ENCODE measurements at regions not wholly inside any gene's neighbourhood (a gene's known extent, or its start where the extent isn't known, plus 50 kb on each side); places are given as distances from the start of the nearest gene placed in this dataset.

- H3K9me3 ChIP-seq (ENCODE audit: control insufficient read depth, insufficient read depth, low read length) = no peaks in the 10 kb centered on the region
- no peak overlapping the region for H3K4me3 ChIP-seq (ENCODE audit: low read length)
- DNase-seq (ENCODE audit: low read depth, low spot score) = no peak
Measured at GRCh38 chr9:18353473-18353872, 120.5 kb upstream of the ADAMTSL1 start.

GRCh38 chr9:18357321-18357720, 116.6 kb upstream of the ADAMTSL1 start:
- WGBS (ENCODE audit: insufficient coverage, insufficient read length) = no CpG with 5 or more reads among the region's 1 CpG
- H3K9me3 ChIP-seq (ENCODE audit: control insufficient read depth, insufficient read depth, low read length) = no peaks in the 10 kb centered on the region
- no peaks in the 10 kb centered on the region for H3K27me3 ChIP-seq (ENCODE audit: control insufficient read depth, insufficient read depth, low read length)
- H3K27ac ChIP-seq (ENCODE audit: low read length) = no peak overlapping the region
- DNase-seq (ENCODE audit: low read depth, low spot score) = no peak
- H3K36me3 ChIP-seq (ENCODE audit: control insufficient read depth, insufficient read depth, low read length) = no peaks in the 10 kb centered on the region
- no peaks in the 10 kb centered on the region for H3K4me1 ChIP-seq (ENCODE audit: control insufficient read depth, insufficient read depth, low read length)
- no peak overlapping the region for H3K4me3 ChIP-seq (ENCODE audit: low read length)

More at GRCh38 chr9:18353473-18353872, 120.5 kb upstream of the ADAMTSL1 start:
- H3K4me1 ChIP-seq (ENCODE audit: control insufficient read depth, insufficient read depth, low read length) = no peaks in the 10 kb centered on the region
- no peak overlapping the region for H3K27ac ChIP-seq (ENCODE audit: low read length)
- H3K36me3 ChIP-seq (ENCODE audit: control insufficient read depth, insufficient read depth, low read length) = no peaks in the 10 kb centered on the region
- H3K27me3 ChIP-seq (ENCODE audit: control insufficient read depth, insufficient read depth, low read length) = no peaks in the 10 kb centered on the region

GRCh38 chr9:18358325-18358724, 115.6 kb upstream of the ADAMTSL1 start:
- H3K27me3 ChIP-seq (ENCODE audit: control insufficient read depth, insufficient read depth, low read length) = no peaks in the 10 kb centered on the region
- no peak overlapping the region for H3K4me3 ChIP-seq (ENCODE audit: low read length)
- H3K4me1 ChIP-seq (ENCODE audit: control insufficient read depth, insufficient read depth, low read length) = no peaks in the 10 kb centered on the region
- no peak overlapping the region for H3K27ac ChIP-seq (ENCODE audit: low read length)
- no peak for DNase-seq (ENCODE audit: low read depth, low spot score)
- H3K36me3 ChIP-seq (ENCODE audit: control insufficient read depth, insufficient read depth, low read length) = no peaks in the 10 kb centered on the region
- H3K9me3 ChIP-seq (ENCODE audit: control insufficient read depth, insufficient read depth, low read length) = no peaks in the 10 kb centered on the region
- no CpG with 5 or more reads among the region's 2 CpGs for WGBS (ENCODE audit: insufficient coverage, insufficient read length)

GRCh38 chr9:18359335-18359734, 114.6 kb upstream of the ADAMTSL1 start:
- no peak for DNase-seq (ENCODE audit: low read depth, low spot score)
- Histone ChIP-seq H3K9me3 (ENCODE audit: control insufficient read depth, insufficient read depth, low read length) (no peaks in the 10 kb centered on the region), H3K27me3 (ENCODE audit: control insufficient read depth, insufficient read depth, low read length) (no peaks in the 10 kb centered on the region), H3K4me1 (ENCODE audit: control insufficient read depth, insufficient read depth, low read length) (no peaks in the 10 kb centered on the region), H3K36me3 (ENCODE audit: control insufficient read depth, insufficient read depth, low read length) (no peaks in the 10 kb centered on the region), H3K4me3 (ENCODE audit: low read length) (no peak overlapping the region), H3K27ac (ENCODE audit: low read length) (no peak overlapping the region)
- no CpG with 5 or more reads among the region's 1 CpG for WGBS (ENCODE audit: insufficient coverage, insufficient read length)

GRCh38 chr9:18360005-18360404, 113.9 kb upstream of the ADAMTSL1 start:
- H3K4me3 ChIP-seq (ENCODE audit: low read length) = no peak overlapping the region
- no peak overlapping the region for H3K27ac ChIP-seq (ENCODE audit: low read length)
- H3K9me3 ChIP-seq (ENCODE audit: control insufficient read depth, insufficient read depth, low read length) = no peaks in the 10 kb centered on the region
- WGBS (ENCODE audit: insufficient coverage, insufficient read length) = no CpG with 5 or more reads among the region's 1 CpG
- no peak for DNase-seq (ENCODE audit: low read depth, low spot score)
- no peaks in the 10 kb centered on the region for H3K4me1 ChIP-seq (ENCODE audit: control insufficient read depth, insufficient read depth, low read length)
- no peaks in the 10 kb centered on the region for H3K27me3 ChIP-seq (ENCODE audit: control insufficient read depth, insufficient read depth, low read length)
- H3K36me3 ChIP-seq (ENCODE audit: control insufficient read depth, insufficient read depth, low read length) = no peaks in the 10 kb centered on the region

GRCh38 chr9:18361646-18362045, 112.3 kb upstream of the ADAMTSL1 start:
- Histone ChIP-seq H3K9me3 (ENCODE audit: control insufficient read depth, insufficient read depth, low read length) (no peaks in the 10 kb centered on the region), H3K36me3 (ENCODE audit: control insufficient read depth, insufficient read depth, low read length) (no peaks in the 10 kb centered on the region), H3K4me3 (ENCODE audit: low read length) (no peak overlapping the region), H3K4me1 (ENCODE audit: control insufficient read depth, insufficient read depth, low read length) (no peaks in the 10 kb centered on the region), H3K27ac (ENCODE audit: low read length) (no peak overlapping the region), H3K27me3 (ENCODE audit: control insufficient read depth, insufficient read depth, low read length) (no peaks in the 10 kb centered on the region)
- WGBS (ENCODE audit: insufficient coverage, insufficient read length) = no CpG with 5 or more reads among the region's 2 CpGs
- no peak for DNase-seq (ENCODE audit: low read depth, low spot score)

GRCh38 chr9:18362166-18362565, 111.8 kb upstream of the ADAMTSL1 start:
- no peaks in the 10 kb centered on the region for H3K27me3 ChIP-seq (ENCODE audit: control insufficient read depth, insufficient read depth, low read length)
- no peak overlapping the region for H3K4me3 ChIP-seq (ENCODE audit: low read length)
- no peaks in the 10 kb centered on the region for H3K9me3 ChIP-seq (ENCODE audit: control insufficient read depth, insufficient read depth, low read length)
- no peaks in the 10 kb centered on the region for H3K4me1 ChIP-seq (ENCODE audit: control insufficient read depth, insufficient read depth, low read length)
- no peak overlapping the region for H3K27ac ChIP-seq (ENCODE audit: low read length)
- H3K36me3 ChIP-seq (ENCODE audit: control insufficient read depth, insufficient read depth, low read length) = no peaks in the 10 kb centered on the region
- DNase-seq (ENCODE audit: low read depth, low spot score) = no peak
- WGBS (ENCODE audit: insufficient coverage, insufficient read length) = no CpG with 5 or more reads among the region's 1 CpG

GRCh38 chr9:18362901-18363685, 110.9 kb upstream of the ADAMTSL1 start:
- WGBS (ENCODE audit: insufficient coverage, insufficient read length) = no CpG with 5 or more reads among the region's 3 CpGs
- Histone ChIP-seq H3K27ac (ENCODE audit: low read length) (no peak overlapping the region), H3K4me1 (ENCODE audit: control insufficient read depth, insufficient read depth, low read length) (no peaks in the 10 kb centered on the region), H3K27me3 (ENCODE audit: control insufficient read depth, insufficient read depth, low read length) (no peaks in the 10 kb centered on the region), H3K4me3 (ENCODE audit: low read length) (no peak overlapping the region), H3K9me3 (ENCODE audit: control insufficient read depth, insufficient read depth, low read length) (no peaks in the 10 kb centered on the region), H3K36me3 (ENCODE audit: control insufficient read depth, insufficient read depth, low read length) (no peaks in the 10 kb centered on the region)
- no peak for DNase-seq (ENCODE audit: low read depth, low spot score)

- WGBS (ENCODE audit: insufficient coverage, insufficient read length) = no CpG with 5 or more reads among the region's 6 CpGs
- no peak overlapping the region for H3K27ac ChIP-seq (ENCODE audit: low read length)
- DNase-seq (ENCODE audit: low read depth, low spot score) = no peak
Measured at GRCh38 chr9:18365651-18366050, 108.3 kb upstream of the ADAMTSL1 start.

GRCh38 chr9:18366184-18366583, 107.8 kb upstream of the ADAMTSL1 start:
- DNase-seq (ENCODE audit: low read depth, low spot score) = no peak
- no peaks in the 10 kb centered on the region for H3K4me1 ChIP-seq (ENCODE audit: control insufficient read depth, insufficient read depth, low read length)
- H3K4me3 ChIP-seq (ENCODE audit: low read length) = no peak overlapping the region
- no CpG with 5 or more reads among the region's 3 CpGs for WGBS (ENCODE audit: insufficient coverage, insufficient read length)
- no peak overlapping the region for H3K27ac ChIP-seq (ENCODE audit: low read length)
- no peaks in the 10 kb centered on the region for H3K27me3 ChIP-seq (ENCODE audit: control insufficient read depth, insufficient read depth, low read length)
- no peaks in the 10 kb centered on the region for H3K36me3 ChIP-seq (ENCODE audit: control insufficient read depth, insufficient read depth, low read length)
- H3K9me3 ChIP-seq (ENCODE audit: control insufficient read depth, insufficient read depth, low read length) = no peaks in the 10 kb centered on the region

More at GRCh38 chr9:18365651-18366050, 108.3 kb upstream of the ADAMTSL1 start:
- no peaks in the 10 kb centered on the region for H3K9me3 ChIP-seq (ENCODE audit: control insufficient read depth, insufficient read depth, low read length)
- no peaks in the 10 kb centered on the region for H3K4me1 ChIP-seq (ENCODE audit: control insufficient read depth, insufficient read depth, low read length)
- H3K27me3 ChIP-seq (ENCODE audit: control insufficient read depth, insufficient read depth, low read length) = no peaks in the 10 kb centered on the region
- H3K4me3 ChIP-seq (ENCODE audit: low read length) = no peak overlapping the region
- no peaks in the 10 kb centered on the region for H3K36me3 ChIP-seq (ENCODE audit: control insufficient read depth, insufficient read depth, low read length)

- H3K4me1 ChIP-seq (ENCODE audit: control insufficient read depth, insufficient read depth, low read length) = no peaks in the 10 kb centered on the region
- DNase-seq (ENCODE audit: low read depth, low spot score) = no peak
- H3K9me3 ChIP-seq (ENCODE audit: control insufficient read depth, insufficient read depth, low read length) = no peaks in the 10 kb centered on the region
- no CpG with 5 or more reads among the region's 4 CpGs for WGBS (ENCODE audit: insufficient coverage, insufficient read length)
- no peaks in the 10 kb centered on the region for H3K27me3 ChIP-seq (ENCODE audit: control insufficient read depth, insufficient read depth, low read length)
- no peak overlapping the region for H3K27ac ChIP-seq (ENCODE audit: low read length)
- no peaks in the 10 kb centered on the region for H3K36me3 ChIP-seq (ENCODE audit: control insufficient read depth, insufficient read depth, low read length)
- no peak overlapping the region for H3K4me3 ChIP-seq (ENCODE audit: low read length)
Measured at GRCh38 chr9:18368206-18368605, 105.7 kb upstream of the ADAMTSL1 start.
